ENCODE measurements at regions not wholly inside any gene's neighbourhood (a gene's known extent, or its start where the extent isn't known, plus 50 kb on each side); places are given as distances from the start of the nearest gene placed in this dataset.

GRCh38 chr3:78242724-78243123, 1202.8 kb downstream of the ROBO2 start:
- H3K9me3 ChIP-seq, result peaks cover 0 to 63% (median 19%) of the 10 kb centered on the region in 11 donors
- 81 to 86% methylated on average over 3 of the region's 3 CpGs for WGBS, 2 donors

GRCh38 chr3:78244136-78244535, 1204.2 kb downstream of the ROBO2 start:
- no peak for ATAC-seq
- no peak for TF ChIP-seq CTCF (IDR thresholded peaks at IDR 0.05)
- H3K4me3 ChIP-seq, result no peak overlapping the region
- DNase-seq, result no peak
- H3K9me3 ChIP-seq, result peaks cover 0 to 57% (median 19%) of the 10 kb centered on the region in 11 donors
- H3K36me3 ChIP-seq, result no peaks in the 10 kb centered on the region
- no peak overlapping the region for H3K27ac ChIP-seq
- intact Hi-C loops (cut with DNase I), result no loop called here
- H3K27me3 ChIP-seq, result no peaks in the 10 kb centered on the region
- H3K4me1 ChIP-seq, result no peaks in the 10 kb centered on the region
- WGBS, 2 donors, result 73 to 76% methylated on average over 2 of the region's 2 CpGs

More at GRCh38 chr3:78242724-78243123, 1202.8 kb downstream of the ROBO2 start:
- Histone ChIP-seq H3K27me3 (no peaks in the 10 kb centered on the region), H3K27ac (no peak overlapping the region), H3K4me1 (no peaks in the 10 kb centered on the region), H3K36me3 (no peaks in the 10 kb centered on the region), H3K4me3 (no peak overlapping the region)
- TF ChIP-seq CTCF (IDR thresholded peaks at IDR 0.05), result no peak
- DNase-seq (no peak), ATAC-seq (no peak)
- intact Hi-C loops (cut with DNase I), result no loop called here

GRCh38 chr3:78249294-78249693, 1209.4 kb downstream of the ROBO2 start:
- H3K4me1 ChIP-seq, result no peaks in the 10 kb centered on the region
- no peak for ATAC-seq
- peaks cover 0 to 20% (median 4%) of the 10 kb centered on the region in 11 donors for H3K9me3 ChIP-seq
- no peaks in the 10 kb centered on the region for H3K27me3 ChIP-seq
- H3K4me3 ChIP-seq, result no peak overlapping the region
- 31 to 33% methylated on average over 3 of the region's 3 CpGs for WGBS, 2 donors
- TF ChIP-seq CTCF (IDR thresholded peaks at IDR 0.05), result no peak
- DNase-seq, result no peak
- no peaks in the 10 kb centered on the region for H3K36me3 ChIP-seq
- H3K27ac ChIP-seq, result no peak overlapping the region
- intact Hi-C loops (cut with DNase I), result no loop called here

GRCh38 chr3:78253860-78254259, 1214.0 kb downstream of the ROBO2 start:
- Histone ChIP-seq H3K4me1 (no peaks in the 10 kb centered on the region), H3K36me3 (no peaks in the 10 kb centered on the region), H3K4me3 (no peak overlapping the region), H3K9me3 (no peaks in the 10 kb centered on the region), H3K27me3 (no peaks in the 10 kb centered on the region), H3K27ac (no peak overlapping the region)
- DNase-seq (no peak), ATAC-seq (no peak)
- intact Hi-C loops (cut with DNase I), result no loop called here
- no peak for TF ChIP-seq CTCF (IDR thresholded peaks at IDR 0.05)
- 95 to 96% methylated on average over 3 of the region's 3 CpGs for WGBS, 2 donors

Measured in heart right ventricle (tissue), 16 donors.